Hepatocyte (in vitro differentiated cells): ENCODE measurements at regions not wholly inside any gene's neighbourhood (a gene's known extent, or its start where the extent isn't known, plus 50 kb on each side); places are given as distances from the start of the nearest gene placed in this dataset.

ENCODE experiments used
- CTCF ChIP-seq: fragments of 200-600 bp; sonication (generic); IDR thresholded peaks from 2 replicates; pipeline ENCODE4 v1.5.1; 2016; ENCODE audit warnings: antibody characterized with exemption, mild to moderate bottlenecking; ENCODE audit not compliant: poor library complexity
- EZH2 ChIP-seq: fragments of 200-600 bp; sonication (generic); IDR thresholded peaks from 2 replicates; pipeline ENCODE4 v1.6.1; 2016; ENCODE audit warnings: antibody characterized with exemption, mild to moderate bottlenecking, borderline replicate concordance

- TF ChIP-seq CTCF (no peak), EZH2 (no peak)
Measured at GRCh38 chr14:103192246-103192840, 69.1 kb downstream of the TNFAIP2 start.
